ENCODE measurements at regions not wholly inside any gene's neighbourhood (a gene's known extent, or its start where the extent isn't known, plus 50 kb on each side); places are given as distances from the start of the nearest gene placed in this dataset.

DNA sequence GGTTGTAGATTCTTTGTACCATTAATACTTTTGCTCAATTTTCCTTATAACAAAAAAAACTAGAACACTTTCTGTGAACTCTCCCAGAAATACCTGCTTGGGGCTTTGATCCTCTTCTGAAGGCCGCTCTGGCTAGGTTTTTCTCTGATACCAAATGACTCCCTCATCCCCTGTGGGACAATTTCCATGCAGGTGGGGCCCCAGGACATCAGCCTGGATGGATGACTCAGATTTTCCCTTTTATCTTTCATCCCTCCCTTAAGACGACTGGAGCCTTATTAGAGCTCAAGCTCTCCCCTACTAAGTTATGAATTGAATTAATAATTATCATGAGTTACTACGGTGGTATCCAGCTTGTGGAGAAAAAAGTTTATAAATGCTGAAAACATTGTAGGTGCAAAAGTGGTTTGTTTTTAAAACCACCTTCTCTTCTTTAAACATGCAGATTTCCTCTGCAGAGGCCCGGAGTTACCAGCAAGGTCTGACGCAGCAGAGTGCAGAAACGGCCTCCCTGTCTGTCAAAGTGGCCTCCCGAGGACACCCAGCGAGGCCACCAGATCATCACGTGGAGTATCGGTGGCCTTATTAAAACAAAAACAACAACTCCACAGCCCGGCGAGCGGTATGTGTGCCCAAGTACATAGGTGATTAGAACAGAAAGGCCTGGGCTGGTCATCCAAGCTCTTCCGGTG is 50.8 kb upstream of the IRX4 start:
- DNase-seq (no peak), ATAC-seq (ENCODE audit: insufficient read depth, low read depth) (no peak)
- no peak for TF ChIP-seq CTCF (IDR thresholded peaks at IDR 0.05; ENCODE audit: borderline replicate concordance, extremely low read depth, low read length, poor library complexity, severe bottlenecking)
- no peak for TF ChIP-seq EZH2 (IDR thresholded peaks at IDR 0.05; ENCODE audit: borderline replicate concordance, low read depth, low read length, severe bottlenecking)
- Histone ChIP-seq H3K9ac (ENCODE audit: low read depth, low read length) (no peak overlapping the region), H3K4me3 (ENCODE audit: low read depth in 1 of 2, low read length in 2 of 2) (no peak overlapping the region), H3K27me3 (ENCODE audit: insufficient read depth, low read length, poor library complexity) (peaks cover 14% of the 10 kb centered on the region), H3K36me3 (ENCODE audit: insufficient read depth, low read length) (no peaks in the 10 kb centered on the region), H3K27ac (ENCODE audit: low read length) (no peak overlapping the region), H3K4me2 (ENCODE audit: insufficient read depth, low read length) (no peak overlapping the region), H3K79me2 (ENCODE audit: insufficient read depth, low read length) (no peaks in the 10 kb centered on the region), H2AFZ (ENCODE audit: low read depth, low read length) (no peak overlapping the region), H4K20me1 (ENCODE audit: insufficient read depth, low read length) (no peaks in the 10 kb centered on the region; the same call in 1 of the 2 replicates), H3K9me3 (ENCODE audit: insufficient read depth, low read length, severe bottlenecking) (no peaks in the 10 kb centered on the region), H3K4me1 (ENCODE audit: insufficient read depth, low read length) (no peaks in the 10 kb centered on the region)

Measured in DND-41 (cell line).